ENCODE measurements at regions not wholly inside any gene's neighbourhood (a gene's known extent, or its start where the extent isn't known, plus 50 kb on each side); places are given as distances from the start of the nearest gene placed in this dataset.

GRCh38 chr4:23324021-23324690 is 565.7 kb downstream of the PPARGC1A start:
- DNase-seq = no peak

- DNase-seq = no peak
Observed at GRCh38 chr4:23323436-23323835, 566.4 kb downstream of the PPARGC1A start.

- no peak for DNase-seq
Observed at GRCh38 chr4:23322732-23323131, 567.1 kb downstream of the PPARGC1A start.

GRCh38 chr4:23320931-23321587 is 568.8 kb downstream of the PPARGC1A start:
- DNase-seq = no peak

GRCh38 chr4:23312686-23313085 is 577.2 kb downstream of the PPARGC1A start:
- no peak for DNase-seq

- DNase-seq = no peak
Observed at GRCh38 chr4:23311983-23312382, 577.9 kb downstream of the PPARGC1A start.

- no peak for DNase-seq
Observed at GRCh38 chr4:23305026-23305425, 584.8 kb downstream of the PPARGC1A start.

- DNase-seq = no peak
Observed at GRCh38 chr4:23298371-23298770, 591.5 kb downstream of the PPARGC1A start.

GRCh38 chr4:23297327-23297726 is 592.5 kb downstream of the PPARGC1A start:
- no peak for DNase-seq

- DNase-seq = no peak
Observed at GRCh38 chr4:23291139-23291538, 598.4 kb downstream of the GBA3 start.

- no peak for DNase-seq
Observed at GRCh38 chr4:23290656-23291055, 597.9 kb downstream of the GBA3 start.

GRCh38 chr4:23279377-23279986 is 586.7 kb downstream of the GBA3 start:
- DNase-seq = no peak

- no peak for DNase-seq
Observed at GRCh38 chr4:23278845-23279244, 586.1 kb downstream of the GBA3 start.

- DNase-seq = no peak
Observed at GRCh38 chr4:23276076-23276475, 583.3 kb downstream of the GBA3 start.

- no peak for DNase-seq
Observed at GRCh38 chr4:23269566-23269965, 576.8 kb downstream of the GBA3 start.

- no peak for DNase-seq
Observed at GRCh38 chr4:23268072-23268771, 575.5 kb downstream of the GBA3 start.

- no peak for DNase-seq
Observed at GRCh38 chr4:23266401-23266800, 573.7 kb downstream of the GBA3 start.

- DNase-seq = no peak
Observed at GRCh38 chr4:23260511-23260910, 567.8 kb downstream of the GBA3 start.

GRCh38 chr4:23245203-23245832 is 552.6 kb downstream of the GBA3 start:
- DNase-seq = no peak

- no peak for DNase-seq
Observed at GRCh38 chr4:23242962-23243361, 550.2 kb downstream of the GBA3 start.

GRCh38 chr4:23241408-23241807 is 548.7 kb downstream of the GBA3 start:
- DNase-seq = no peak

- DNase-seq = no peak
Observed at GRCh38 chr4:23238848-23239247, 546.1 kb downstream of the GBA3 start.

GRCh38 chr4:23237771-23238170 is 545.0 kb downstream of the GBA3 start:
- peak; percentile 58 for DNase-seq
